ENCODE measurements at regions not wholly inside any gene's neighbourhood (a gene's known extent, or its start where the extent isn't known, plus 50 kb on each side); places are given as distances from the start of the nearest gene placed in this dataset.

GRCh38 chr4:16991450-16991849 lies 93.0 kb upstream of the LDB2 start:
- DNase-seq, result no peak

- DNase-seq, result no peak
Observed at GRCh38 chr4:16989371-16989770, 90.9 kb upstream of the LDB2 start.

- DNase-seq, result no peak
Observed at GRCh38 chr4:16988814-16989213, 90.4 kb upstream of the LDB2 start.

GRCh38 chr4:16977081-16977480 lies 78.6 kb upstream of the LDB2 start:
- DNase-seq, result no peak

- DNase-seq, result no peak
Observed at GRCh38 chr4:16969696-16970135, 71.3 kb upstream of the LDB2 start.

- DNase-seq, result no peak
Observed at GRCh38 chr4:16967722-16968121, 69.3 kb upstream of the LDB2 start.

GRCh38 chr4:16959305-16959704 lies 60.9 kb upstream of the LDB2 start:
- no peak for DNase-seq

GRCh38 chr4:16952896-16953630 lies 54.6 kb upstream of the LDB2 start:
- no peak for DNase-seq

GRCh38 chr4:16952462-16952871 lies 54.0 kb upstream of the LDB2 start:
- no peak for DNase-seq
